ENCODE measurements at regions not wholly inside any gene's neighbourhood (a gene's known extent, or its start where the extent isn't known, plus 50 kb on each side); places are given as distances from the start of the nearest gene placed in this dataset.
"Not testable (repeated sequence)": the region's sequence is repeated elsewhere in the genome, so short reads cannot be mapped to it uniquely, and the experiment has no call there.

DNA sequence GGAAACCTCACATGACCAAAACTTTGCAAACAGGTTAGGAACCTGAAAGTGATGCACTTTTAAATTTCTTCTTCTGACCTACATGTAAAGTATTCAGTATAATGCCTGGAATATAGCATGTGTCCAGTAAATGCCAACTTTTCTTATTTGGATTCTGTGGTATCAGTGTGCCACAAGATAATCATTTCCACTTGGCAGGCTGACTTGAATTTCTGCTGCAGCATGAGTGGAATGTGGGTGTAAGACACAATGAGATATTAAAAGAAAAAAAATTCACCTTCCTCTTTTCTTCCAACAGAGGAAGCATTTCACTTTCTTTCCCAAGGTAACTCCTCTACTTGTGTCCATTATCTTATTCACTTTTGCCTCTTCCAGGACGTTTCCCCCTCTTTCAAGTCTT lies 141.9 kb upstream of the PRKD1 start:
- Histone ChIP-seq H3K9me3 (ENCODE audit: insufficient read depth, low read length) (peaks cover 12% of the 10 kb centered on the region; the same call in 1 of the 2 replicates), H3K4me3 (ENCODE audit: insufficient read length, low read depth) (no peak overlapping the region), H3K4me1 (ENCODE audit: insufficient read depth, insufficient read length) (no peaks in the 10 kb centered on the region), H3K9ac (ENCODE audit: insufficient read length, low read depth) (no peak overlapping the region), H3K27me3 (ENCODE audit: insufficient read depth, insufficient read length) (no peaks in the 10 kb centered on the region), H3K36me3 (ENCODE audit: insufficient read depth, insufficient read length, low read length) (no peaks in the 10 kb centered on the region)
- DNase-seq (ENCODE audit: low read depth, low spot score) = no peak
- no peak for TF ChIP-seq YY1 (IDR thresholded peaks at IDR 0.05; ENCODE audit: insufficient read depth, insufficient read length)
- TF ChIP-seq ZNF274 (IDR thresholded peaks at IDR 0.05; ENCODE audit: low read depth, low read length) = no peak
- no peak for TF ChIP-seq SUZ12 (IDR thresholded peaks at IDR 0.05; ENCODE audit: extremely low read depth, insufficient read depth, insufficient read length)

DNA sequence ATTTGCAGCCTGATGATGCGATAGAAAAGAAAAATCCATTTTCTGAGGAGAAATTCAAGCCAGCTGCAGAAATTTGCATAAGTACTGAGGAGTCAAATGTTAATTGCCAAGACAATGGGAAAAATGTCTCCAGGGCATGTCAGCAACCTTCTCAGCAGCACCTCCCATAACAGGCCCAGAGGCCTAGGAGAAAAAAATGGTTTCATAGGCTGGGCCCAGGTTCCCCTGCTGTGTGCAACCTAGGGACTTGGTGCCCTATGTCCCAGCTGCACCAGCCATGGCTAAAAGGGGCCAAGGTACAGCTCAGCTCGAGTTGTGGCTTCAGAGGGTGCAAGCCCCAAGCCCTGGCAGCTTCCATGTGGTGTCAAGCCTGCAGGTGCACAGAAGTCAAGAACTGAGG lies 144.8 kb upstream of the PRKD1 start:
- H3K9ac ChIP-seq (ENCODE audit: insufficient read length, low read depth); H3K4me3 ChIP-seq (ENCODE audit: insufficient read length, low read depth); H3K36me3 ChIP-seq (ENCODE audit: insufficient read depth, insufficient read length, low read length); H3K27me3 ChIP-seq (ENCODE audit: insufficient read depth, insufficient read length); DNase-seq (ENCODE audit: low read depth, low spot score); H3K4me1 ChIP-seq (ENCODE audit: insufficient read depth, insufficient read length): not testable (repeated sequence)
- peaks cover 12% of the 10 kb centered on the region; the same call in 1 of the 2 replicates for H3K9me3 ChIP-seq (ENCODE audit: insufficient read depth, low read length)

GRCh38 chr14:30077946-30078345 lies 150.3 kb upstream of the PRKD1 start:
- Histone ChIP-seq H3K4me3 (ENCODE audit: insufficient read length, low read depth) (no peak overlapping the region), H3K36me3 (ENCODE audit: insufficient read depth, insufficient read length, low read length) (no peaks in the 10 kb centered on the region), H3K9ac (ENCODE audit: insufficient read length, low read depth) (no peak overlapping the region), H3K9me3 (ENCODE audit: insufficient read depth, low read length) (peaks cover 2% of the 10 kb centered on the region; the same call in 1 of the 2 replicates), H3K27me3 (ENCODE audit: insufficient read depth, insufficient read length) (no peaks in the 10 kb centered on the region), H3K4me1 (ENCODE audit: insufficient read depth, insufficient read length) (no peaks in the 10 kb centered on the region)
- DNase-seq (ENCODE audit: low read depth, low spot score) = no peak
- TF ChIP-seq SUZ12 (IDR thresholded peaks at IDR 0.05; ENCODE audit: extremely low read depth, insufficient read depth, insufficient read length) = no peak
- TF ChIP-seq YY1 (IDR thresholded peaks at IDR 0.05; ENCODE audit: insufficient read depth, insufficient read length) = no peak
- no peak for TF ChIP-seq ZNF274 (IDR thresholded peaks at IDR 0.05; ENCODE audit: low read depth, low read length)

DNA sequence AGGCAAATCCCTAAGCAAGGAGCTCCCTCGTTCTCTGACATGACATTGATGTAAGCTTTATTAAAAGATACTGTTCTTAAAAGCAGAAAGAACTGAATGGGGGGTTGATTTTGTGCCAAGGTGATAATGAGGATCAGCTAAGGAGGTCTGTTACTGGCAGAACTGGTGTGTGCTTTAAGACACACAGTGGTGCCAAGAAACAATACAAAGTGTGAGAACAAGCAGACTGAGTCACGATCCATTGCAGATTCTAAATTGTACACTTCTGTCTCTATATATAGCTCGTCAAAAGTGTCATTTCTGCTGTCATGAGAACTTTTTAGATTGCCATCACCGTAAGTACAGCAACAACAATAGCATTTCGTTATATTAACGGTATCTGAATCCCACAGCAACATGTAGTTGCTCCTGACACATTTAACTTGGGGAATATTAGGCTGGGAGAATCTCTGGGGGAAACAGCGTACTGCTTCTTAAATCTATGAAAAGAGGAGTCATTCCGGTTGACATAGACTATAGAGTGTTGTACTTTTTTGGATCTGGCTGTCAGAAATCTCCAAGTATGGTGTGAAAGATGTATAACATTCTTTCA lies 151.3 kb upstream of the PRKD1 start:
- no peak for DNase-seq (ENCODE audit: low read depth, low spot score)
- Histone ChIP-seq H3K36me3 (ENCODE audit: insufficient read depth, insufficient read length, low read length) (no peaks in the 10 kb centered on the region), H3K4me3 (ENCODE audit: insufficient read length, low read depth) (no peak overlapping the region), H3K27me3 (ENCODE audit: insufficient read depth, insufficient read length) (no peaks in the 10 kb centered on the region), H3K4me1 (ENCODE audit: insufficient read depth, insufficient read length) (no peaks in the 10 kb centered on the region), H3K9me3 (ENCODE audit: insufficient read depth, low read length) (no peaks in the 10 kb centered on the region), H3K9ac (ENCODE audit: insufficient read length, low read depth) (no peak overlapping the region)
- TF ChIP-seq ZNF274 (IDR thresholded peaks at IDR 0.05; ENCODE audit: low read depth, low read length) = no peak
- no peak for TF ChIP-seq SUZ12 (IDR thresholded peaks at IDR 0.05; ENCODE audit: extremely low read depth, insufficient read depth, insufficient read length)
- no peak for TF ChIP-seq YY1 (IDR thresholded peaks at IDR 0.05; ENCODE audit: insufficient read depth, insufficient read length)

GRCh38 chr14:30082486-30082885 lies 154.8 kb upstream of the PRKD1 start:
- Histone ChIP-seq H3K4me1 (ENCODE audit: insufficient read depth, insufficient read length) (no peaks in the 10 kb centered on the region), H3K4me3 (ENCODE audit: insufficient read length, low read depth) (no peak overlapping the region), H3K9me3 (ENCODE audit: insufficient read depth, low read length) (no peaks in the 10 kb centered on the region), H3K9ac (ENCODE audit: insufficient read length, low read depth) (no peak overlapping the region), H3K27me3 (ENCODE audit: insufficient read depth, insufficient read length) (no peaks in the 10 kb centered on the region), H3K36me3 (ENCODE audit: insufficient read depth, insufficient read length, low read length) (no peaks in the 10 kb centered on the region)
- no peak for DNase-seq (ENCODE audit: low read depth, low spot score)
- TF ChIP-seq YY1 (IDR thresholded peaks at IDR 0.05; ENCODE audit: insufficient read depth, insufficient read length) (no peak), ZNF274 (IDR thresholded peaks at IDR 0.05; ENCODE audit: low read depth, low read length) (no peak), SUZ12 (IDR thresholded peaks at IDR 0.05; ENCODE audit: extremely low read depth, insufficient read depth, insufficient read length) (no peak)

DNA sequence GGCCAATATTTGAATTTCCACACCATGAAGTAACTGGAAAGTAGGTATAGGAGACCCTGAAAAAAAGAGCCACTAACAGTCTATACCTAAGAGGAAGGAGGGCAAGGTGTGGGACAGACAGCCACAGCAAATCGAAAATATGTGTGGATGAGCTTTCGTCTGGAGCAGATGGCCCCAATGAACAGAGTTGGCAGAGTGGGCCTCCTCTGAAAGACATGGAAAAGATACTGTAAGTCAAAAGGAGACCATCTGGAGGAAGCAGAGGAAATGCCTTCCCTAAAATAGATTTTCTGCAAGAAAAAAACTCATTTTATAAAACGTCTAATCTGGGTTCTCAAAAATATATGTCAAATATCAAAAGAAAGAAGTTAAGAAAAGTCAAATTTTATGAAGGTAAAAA lies 157.2 kb upstream of the PRKD1 start:
- Histone ChIP-seq H3K36me3 (ENCODE audit: insufficient read depth, insufficient read length, low read length) (no peaks in the 10 kb centered on the region), H3K4me1 (ENCODE audit: insufficient read depth, insufficient read length) (no peaks in the 10 kb centered on the region), H3K9me3 (ENCODE audit: insufficient read depth, low read length) (peaks cover 3% of the 10 kb centered on the region), H3K9ac (ENCODE audit: insufficient read length, low read depth) (no peak overlapping the region), H3K27me3 (ENCODE audit: insufficient read depth, insufficient read length) (no peaks in the 10 kb centered on the region), H3K4me3 (ENCODE audit: insufficient read length, low read depth) (no peak overlapping the region)
- TF ChIP-seq YY1 (IDR thresholded peaks at IDR 0.05; ENCODE audit: insufficient read depth, insufficient read length) (no peak), SUZ12 (IDR thresholded peaks at IDR 0.05; ENCODE audit: extremely low read depth, insufficient read depth, insufficient read length) (no peak), ZNF274 (IDR thresholded peaks at IDR 0.05; ENCODE audit: low read depth, low read length) (no peak)
- DNase-seq (ENCODE audit: low read depth, low spot score) = no peak

DNA sequence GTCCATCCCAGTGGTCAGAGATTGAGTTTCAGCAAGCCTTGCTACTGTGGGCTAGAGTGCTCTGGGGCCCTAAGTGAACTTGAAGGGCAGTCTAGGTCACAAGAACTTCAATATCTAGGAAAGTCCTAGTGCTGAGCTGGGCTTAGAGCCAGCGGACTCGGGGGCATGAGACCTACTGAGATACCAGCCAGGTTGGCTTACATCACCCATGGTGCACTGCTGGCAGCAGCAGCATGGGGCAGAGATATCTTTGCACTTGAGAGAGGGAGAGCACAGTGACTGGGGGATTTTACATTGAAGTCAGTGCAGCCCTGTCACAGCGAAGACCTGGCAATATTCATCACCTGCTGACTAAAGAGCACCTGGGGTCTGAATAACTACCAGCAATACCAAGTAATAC lies 158.3 kb upstream of the PRKD1 start:
- no peak for DNase-seq (ENCODE audit: low read depth, low spot score)
- TF ChIP-seq SUZ12 (IDR thresholded peaks at IDR 0.05; ENCODE audit: extremely low read depth, insufficient read depth, insufficient read length) (no peak), ZNF274 (IDR thresholded peaks at IDR 0.05; ENCODE audit: low read depth, low read length) (no peak), YY1 (IDR thresholded peaks at IDR 0.05; ENCODE audit: insufficient read depth, insufficient read length) (no peak)
- Histone ChIP-seq H3K9me3 (ENCODE audit: insufficient read depth, low read length) (peaks cover 15% of the 10 kb centered on the region), H3K27me3 (ENCODE audit: insufficient read depth, insufficient read length) (no peaks in the 10 kb centered on the region), H3K9ac (ENCODE audit: insufficient read length, low read depth) (no peak overlapping the region), H3K36me3 (ENCODE audit: insufficient read depth, insufficient read length, low read length) (no peaks in the 10 kb centered on the region), H3K4me3 (ENCODE audit: insufficient read length, low read depth) (no peak overlapping the region), H3K4me1 (ENCODE audit: insufficient read depth, insufficient read length) (peaks cover 2% of the 10 kb centered on the region)

All from NT2/D1 (cell line).